ENCODE measurements at regions not wholly inside any gene's neighbourhood (a gene's known extent, or its start where the extent isn't known, plus 50 kb on each side); places are given as distances from the start of the nearest gene placed in this dataset.

DNA sequence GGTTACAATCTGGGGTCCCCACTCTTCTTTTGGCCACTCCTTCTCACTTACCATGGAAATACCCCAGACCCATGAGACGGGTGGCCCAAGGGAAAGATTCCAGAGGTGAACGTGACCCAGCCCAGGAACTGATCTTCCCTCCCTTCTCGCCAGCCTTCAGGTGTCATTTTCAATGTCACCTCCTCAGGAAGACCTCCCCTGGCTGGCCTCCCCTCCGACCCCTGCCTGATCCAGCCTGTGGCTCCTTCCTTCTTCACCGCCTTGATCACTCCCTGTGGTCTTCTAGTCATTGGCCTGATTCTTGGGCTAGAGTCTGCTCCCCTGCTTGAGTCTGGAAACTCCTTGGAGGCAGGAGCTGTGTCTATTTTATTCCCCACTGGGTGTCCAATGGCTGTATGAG lies 146.1 kb downstream of the SMAD6 start:
- no peak for DNase-seq (ENCODE audit: low read depth in 3 of 3, low spot score in 2 of 3)

DNA sequence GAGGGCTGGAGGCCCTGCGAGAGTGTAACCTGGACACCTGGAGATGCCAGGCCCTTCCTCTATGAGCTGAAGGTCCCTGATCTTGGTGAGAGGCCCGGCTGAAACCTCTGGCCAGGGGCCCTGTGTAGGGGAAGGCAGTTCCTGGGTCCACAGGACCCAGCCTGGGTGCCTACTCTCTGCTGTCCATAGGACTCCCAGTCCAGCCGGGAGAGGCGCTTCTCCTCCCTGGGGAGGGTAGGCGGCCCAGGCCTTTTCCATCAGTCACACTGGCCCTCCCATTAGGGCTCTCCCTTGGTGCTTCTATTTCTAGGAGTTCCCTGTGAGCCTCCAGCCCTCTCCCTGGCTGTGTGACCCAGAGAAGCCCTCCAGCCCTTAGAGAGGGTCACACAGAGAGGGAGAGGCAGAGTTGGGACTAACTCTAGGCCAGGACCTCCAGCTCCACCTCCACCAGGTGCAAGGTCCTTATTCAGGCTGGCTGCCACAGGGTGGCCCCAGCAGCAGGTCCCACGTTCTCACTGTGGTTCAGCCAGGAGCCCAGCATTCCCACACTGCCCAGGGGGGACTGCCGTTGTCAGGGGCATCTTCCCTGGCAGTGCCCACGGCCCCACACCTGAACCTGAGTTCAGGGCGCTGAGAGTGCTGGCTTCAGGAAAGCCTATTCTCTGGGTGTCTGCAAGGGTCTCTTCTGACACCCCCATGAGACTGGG lies 146.8 kb downstream of the SMAD6 start:
- DNase-seq (ENCODE audit: low read depth in 3 of 3, low spot score in 2 of 3) = no peak

DNA sequence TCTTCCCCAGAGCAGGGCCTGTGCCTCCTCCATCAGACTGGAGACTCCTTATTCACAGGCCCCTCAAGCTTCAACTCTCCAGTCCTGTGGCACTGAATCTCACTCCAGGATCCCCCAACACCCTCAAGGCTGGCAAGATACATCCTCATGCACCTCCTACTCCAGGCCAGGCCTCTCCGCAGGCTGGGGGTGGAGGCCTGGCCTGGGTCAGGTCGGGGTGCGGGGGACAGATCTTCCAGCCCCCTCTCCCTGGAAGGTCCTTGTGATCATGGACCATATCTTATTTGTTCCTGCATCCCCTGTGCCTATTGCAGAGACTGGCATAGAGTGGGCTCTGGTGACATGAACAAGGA lies 147.3 kb downstream of the SMAD6 start:
- DNase-seq (ENCODE audit: low read depth in 3 of 3, low spot score in 2 of 3) = no peak

GRCh38 chr15:66849746-66850077 lies 147.7 kb downstream of the SMAD6 start:
- DNase-seq (ENCODE audit: low read depth in 3 of 3, low spot score in 2 of 3) = no peak

DNA sequence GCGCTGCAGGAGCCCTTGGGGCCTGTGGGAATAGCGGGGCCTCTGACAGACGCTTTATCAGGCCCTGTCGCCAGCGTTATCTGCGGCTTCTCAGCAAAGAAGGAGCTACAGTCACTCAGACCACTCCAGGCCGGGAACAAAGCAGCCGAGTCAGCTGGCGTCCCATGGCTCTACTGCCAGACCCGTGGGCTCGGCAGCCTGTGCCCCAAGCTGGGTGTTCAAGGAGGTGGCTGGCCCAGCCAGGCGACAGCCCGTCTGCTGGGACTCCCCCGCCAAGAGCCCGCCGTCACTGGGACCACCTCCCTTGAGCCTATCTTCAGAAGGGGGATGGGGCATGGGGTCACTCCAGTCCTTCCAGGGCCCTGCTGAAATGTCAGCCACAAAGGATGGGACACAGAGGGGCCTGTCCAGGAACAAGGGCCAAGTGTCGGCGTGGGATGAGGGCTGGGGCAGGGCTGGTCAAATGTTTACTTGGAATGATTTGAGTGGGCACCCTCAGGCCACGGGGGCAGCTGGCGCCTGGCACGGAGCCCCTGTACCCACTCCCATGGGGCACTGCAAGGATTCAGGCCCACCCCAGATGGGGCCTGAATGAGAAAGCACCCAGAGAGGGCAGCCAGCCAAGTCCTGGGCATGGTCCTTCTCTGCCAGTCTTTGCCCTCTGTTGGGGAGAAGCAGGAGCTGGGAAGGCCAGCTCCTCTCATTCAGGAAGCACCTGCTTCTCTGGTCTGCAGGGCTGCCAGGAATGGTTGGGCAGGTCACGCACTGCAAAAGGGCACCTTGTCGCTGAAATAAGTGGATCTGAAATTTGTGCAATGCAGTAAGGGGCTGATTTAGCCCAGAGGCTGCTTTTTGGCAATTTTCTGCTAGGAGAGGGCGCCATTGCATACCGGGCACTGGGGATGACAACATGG lies 148.3 kb downstream of the SMAD6 start:
- no peak for DNase-seq (ENCODE audit: low read depth in 3 of 3, low spot score in 2 of 3)

DNA sequence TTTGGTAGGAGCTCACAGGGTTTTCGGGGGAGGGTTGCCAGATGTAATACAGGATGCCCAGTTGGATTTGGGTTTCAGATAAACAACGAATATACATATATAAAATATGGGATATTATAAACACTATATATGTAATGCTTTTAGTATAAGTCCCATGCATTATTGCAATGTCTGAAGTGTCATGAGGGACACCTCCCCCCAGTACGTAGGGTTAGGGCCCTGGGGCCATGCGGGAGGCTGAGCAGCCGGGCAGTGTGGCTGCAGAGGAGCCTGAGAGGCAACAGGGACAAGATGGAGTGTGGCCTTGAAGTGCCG lies 148.9 kb downstream of the SMAD6 start:
- DNase-seq (ENCODE audit: low read depth in 3 of 3, low spot score in 2 of 3) = no peak

DNA sequence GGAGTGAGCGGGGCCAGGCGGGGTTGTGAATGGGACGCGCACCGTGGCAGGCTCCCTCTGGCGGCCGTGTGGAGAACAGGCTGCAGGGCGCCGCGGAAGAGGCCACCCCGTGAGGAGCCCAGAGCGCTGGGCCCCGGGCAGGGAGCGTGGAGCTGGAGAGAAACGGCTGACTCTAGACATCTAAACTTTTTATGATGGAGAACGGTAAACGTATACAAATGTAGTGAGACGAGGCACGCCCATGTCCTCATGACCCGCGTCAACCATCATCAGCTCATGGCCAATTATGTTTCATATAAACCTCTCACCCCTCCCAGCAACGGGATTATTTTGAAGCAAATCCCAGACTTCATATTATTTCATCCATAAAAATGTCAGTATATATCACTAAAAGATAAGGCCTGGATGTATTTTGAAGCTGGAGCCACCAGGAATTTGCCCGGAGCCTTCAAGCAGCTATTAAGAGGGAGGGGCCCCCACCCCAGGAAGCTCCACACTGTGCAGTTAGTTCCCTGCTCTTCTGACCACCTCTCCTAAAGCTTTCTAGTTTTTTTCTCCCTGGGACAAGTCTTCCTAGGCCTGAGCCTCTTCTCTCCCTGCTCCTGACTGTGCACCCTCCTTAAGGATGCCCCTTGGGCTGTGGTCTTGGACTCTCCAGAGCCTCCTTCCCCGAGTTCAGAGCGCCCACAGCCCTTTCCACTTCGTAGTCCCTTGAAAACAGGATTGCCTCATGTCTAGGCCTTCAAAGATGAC lies 149.5 kb downstream of the SMAD6 start:
- no peak for DNase-seq (ENCODE audit: low read depth in 3 of 3, low spot score in 2 of 3)

DNA sequence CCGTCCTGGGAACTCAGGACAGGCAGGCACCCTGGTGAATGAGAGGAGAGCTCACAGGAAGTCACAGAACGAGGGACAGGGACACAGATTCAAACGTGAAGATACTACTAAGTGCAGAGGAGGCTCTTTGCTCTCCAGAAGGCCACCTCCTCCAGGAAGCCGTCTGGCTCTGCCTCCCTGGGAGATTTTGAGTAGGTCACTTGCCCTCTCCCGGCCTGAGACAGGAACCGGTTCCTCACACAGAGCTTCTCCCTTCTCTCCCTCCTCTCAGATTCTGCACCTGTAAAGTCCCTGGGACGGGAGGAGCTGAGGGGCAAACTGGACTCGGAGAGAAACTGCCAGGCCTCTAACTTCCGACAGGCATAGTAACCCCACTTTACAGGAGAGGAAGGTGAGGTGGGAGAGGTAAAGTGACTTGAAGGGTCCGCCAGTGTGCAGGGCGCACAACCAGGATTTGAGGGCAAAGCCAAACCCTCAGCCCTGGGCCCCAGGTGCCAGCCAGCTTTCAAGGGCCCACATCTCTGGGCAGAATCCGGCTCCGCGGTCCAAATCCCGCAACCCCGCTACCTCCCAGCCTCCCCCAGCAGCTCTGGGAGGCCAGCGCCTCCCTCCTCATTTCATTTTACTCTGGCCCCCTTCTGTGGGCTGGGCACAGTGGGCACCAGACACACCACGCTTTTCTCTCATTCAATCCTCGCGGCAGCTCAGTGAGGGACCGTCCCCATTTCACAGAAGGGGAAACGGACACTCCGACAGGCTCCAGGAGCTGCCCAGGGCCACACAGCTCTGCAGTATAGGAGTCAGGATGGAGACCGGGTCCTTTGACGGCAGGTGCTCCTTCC lies 150.2 kb downstream of the SMAD6 start:
- DNase-seq (ENCODE audit: low read depth in 3 of 3, low spot score in 2 of 3) = no peak

DNA sequence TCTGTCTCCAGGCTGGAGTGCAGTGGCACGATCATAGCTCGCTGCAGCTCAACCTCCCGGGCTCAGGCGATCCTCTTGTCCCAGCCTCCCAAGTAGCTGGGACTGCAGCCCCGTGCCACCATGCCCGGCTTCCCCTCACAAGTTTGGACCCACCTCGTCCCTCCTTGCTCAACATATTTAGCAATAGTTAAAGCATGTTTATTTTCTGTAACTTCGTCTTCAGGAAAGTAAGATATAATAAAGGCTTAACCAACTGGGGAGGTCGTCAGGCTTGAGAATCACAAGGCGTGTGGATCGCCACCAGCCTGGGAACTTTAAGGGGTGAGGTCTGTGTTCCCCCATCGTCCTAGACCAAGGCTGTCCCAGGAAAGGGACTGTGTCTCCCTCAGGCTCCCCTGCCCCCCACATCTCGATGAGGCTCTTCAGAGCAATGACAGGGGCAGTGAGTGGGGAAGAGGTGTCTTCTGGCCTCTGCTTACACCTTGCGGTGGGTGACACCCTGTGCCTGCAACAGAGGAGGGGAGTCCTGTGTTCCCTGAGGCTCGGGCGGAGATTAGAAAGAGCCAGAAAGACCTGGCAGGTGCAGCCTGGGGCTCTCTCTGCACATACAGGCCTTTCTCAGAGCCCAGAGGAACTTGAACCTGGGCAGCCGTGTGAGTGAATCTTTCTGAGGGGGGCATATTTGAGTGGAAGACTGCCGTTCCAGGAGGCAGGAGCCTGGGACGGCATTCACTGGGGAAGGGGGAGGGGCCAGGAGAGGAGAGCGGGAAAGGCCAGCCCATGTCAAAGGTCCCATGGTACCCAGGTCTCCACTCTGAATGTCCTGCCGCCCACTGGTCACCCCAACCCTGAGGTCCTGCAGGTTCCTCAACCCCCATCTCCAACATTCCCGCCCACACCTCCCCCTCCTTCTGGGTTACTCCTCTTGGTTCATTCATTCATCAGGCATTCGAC lies 152.3 kb downstream of the SMAD6 start:
- DNase-seq (ENCODE audit: low read depth in 3 of 3, low spot score in 2 of 3) = no peak

- no peak for DNase-seq (ENCODE audit: low read depth in 3 of 3, low spot score in 2 of 3)
Measured at GRCh38 chr15:66855041-66855440, 153.0 kb downstream of the SMAD6 start.

DNA sequence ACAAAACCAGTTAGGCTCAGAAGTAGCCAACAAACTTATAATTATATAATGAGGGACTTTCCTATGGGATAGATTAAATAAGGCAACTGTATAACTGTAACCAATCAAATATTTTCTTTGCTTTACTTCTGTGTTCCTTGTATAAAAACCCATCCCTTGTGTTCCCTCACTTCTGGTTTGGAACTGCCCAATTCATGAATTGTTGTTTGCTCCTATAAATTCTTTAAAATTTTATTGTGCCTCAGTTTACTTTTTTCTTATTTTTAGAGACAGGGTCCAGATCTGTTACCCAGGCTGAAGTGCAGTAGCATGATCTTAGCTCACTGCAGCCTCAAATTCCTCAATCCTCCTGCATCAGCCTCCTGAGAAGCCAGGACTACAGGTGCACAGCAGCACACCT lies 155.7 kb downstream of the SMAD6 start:
- DNase-seq (ENCODE audit: low read depth in 3 of 3, low spot score in 2 of 3) = no peak

DNA sequence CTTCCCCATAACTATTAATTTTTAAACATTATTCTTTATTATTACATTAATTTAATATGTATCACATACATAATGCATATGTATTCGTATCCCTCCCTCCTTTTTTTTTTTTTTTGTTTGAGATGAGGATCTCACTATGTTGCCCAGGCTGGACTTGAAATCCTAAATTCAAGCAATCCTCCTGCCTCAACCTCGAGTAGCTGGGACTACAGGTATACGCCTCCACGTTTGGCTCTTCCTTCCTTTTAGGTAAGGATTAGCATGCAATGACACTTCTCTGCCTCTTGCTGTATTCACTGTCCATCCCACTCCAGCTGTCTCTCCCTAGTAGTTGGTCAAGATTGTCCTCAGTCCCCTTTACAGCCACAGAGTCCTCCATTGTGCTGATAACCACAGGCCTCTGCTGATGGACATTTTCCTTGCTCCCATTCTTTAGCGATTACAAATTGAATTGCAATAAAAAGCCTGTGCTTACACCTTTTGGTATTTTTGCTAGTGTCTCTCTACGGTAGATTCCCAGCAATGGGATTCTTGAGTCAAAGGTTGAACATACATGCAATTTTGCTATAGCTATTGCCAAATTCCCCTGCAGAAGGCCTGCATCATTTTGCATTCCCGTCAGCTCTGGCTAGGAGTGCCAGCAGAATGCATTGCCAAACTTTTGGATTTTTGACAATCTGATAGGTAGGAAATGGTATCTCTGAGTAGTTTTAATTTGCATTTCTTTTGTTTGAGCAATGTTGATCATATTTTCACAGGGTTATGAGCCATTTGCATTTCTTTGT lies 156.6 kb downstream of the SMAD6 start:
- DNase-seq (ENCODE audit: low read depth in 3 of 3, low spot score in 2 of 3) = no peak

- no peak for DNase-seq (ENCODE audit: low read depth in 3 of 3, low spot score in 2 of 3)
Measured at GRCh38 chr15:66859688-66860253, 157.7 kb downstream of the SMAD6 start.

- DNase-seq (ENCODE audit: low read depth in 3 of 3, low spot score in 2 of 3) = no peak
Measured at GRCh38 chr15:66860844-66861243, 158.8 kb downstream of the SMAD6 start.

DNA sequence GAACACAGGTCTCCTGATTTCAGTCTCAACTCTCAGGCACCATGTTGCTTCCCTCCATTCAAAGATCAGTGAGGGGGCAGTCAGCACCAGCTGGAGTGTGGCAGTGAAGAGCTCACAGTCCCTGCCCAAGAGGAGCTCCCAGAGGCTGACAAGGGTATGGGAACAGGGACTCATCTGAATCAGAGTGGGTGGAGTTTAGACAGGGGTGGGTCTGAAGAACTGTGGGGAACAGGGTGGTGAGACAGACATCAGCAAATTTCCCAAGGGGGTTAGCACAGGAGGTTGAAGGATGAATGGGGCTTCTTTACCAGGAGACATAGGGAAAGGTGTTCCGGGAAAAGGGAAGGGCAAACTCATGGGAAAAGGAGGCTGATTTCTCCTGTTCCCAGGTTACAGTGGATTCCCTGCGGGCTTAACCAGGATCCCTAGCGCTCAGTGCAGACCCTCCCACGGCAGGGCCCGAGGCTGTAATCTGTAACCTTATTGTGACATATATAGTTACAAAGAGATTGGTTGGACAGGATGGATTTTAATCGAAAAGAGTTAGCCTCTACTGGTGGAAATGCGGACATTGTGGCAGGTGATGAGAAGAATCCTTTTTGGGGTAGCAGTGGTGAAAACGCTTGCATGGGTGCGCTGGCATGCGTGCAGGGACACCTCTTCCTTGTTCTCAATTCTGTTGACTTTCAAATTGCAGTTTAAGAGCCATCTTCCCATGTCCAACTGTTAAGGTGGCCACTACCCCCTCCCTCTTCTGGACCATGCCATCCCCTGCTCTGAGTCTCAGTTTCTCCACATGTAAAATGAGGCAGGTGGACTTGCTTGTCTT lies 160.3 kb downstream of the SMAD6 start:
- DNase-seq (ENCODE audit: low read depth in 3 of 3, low spot score in 2 of 3) = no peak

DNA sequence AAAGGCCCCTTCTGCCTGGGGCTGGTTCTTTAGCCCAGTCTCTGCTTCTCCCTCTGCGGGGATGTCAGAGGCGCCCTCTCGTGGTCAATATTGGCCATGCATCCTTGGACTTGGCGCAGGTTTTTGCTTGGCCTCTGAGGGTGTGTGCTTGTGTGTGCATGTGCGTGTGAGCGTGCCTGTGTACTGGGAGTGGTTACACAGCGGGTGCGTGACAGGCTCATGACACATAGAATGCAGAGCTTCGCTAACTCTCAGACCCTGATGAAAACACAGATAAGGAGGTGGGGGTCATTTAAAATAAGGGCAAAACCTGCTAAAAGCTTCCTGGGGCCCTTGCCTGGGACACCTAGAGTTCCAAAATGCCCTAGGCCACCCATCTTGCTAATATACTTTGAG lies 160.9 kb downstream of the SMAD6 start:
- DNase-seq (ENCODE audit: low read depth in 3 of 3, low spot score in 2 of 3) = peak in 2 of 3 donors; percentile 62 to 69

DNA sequence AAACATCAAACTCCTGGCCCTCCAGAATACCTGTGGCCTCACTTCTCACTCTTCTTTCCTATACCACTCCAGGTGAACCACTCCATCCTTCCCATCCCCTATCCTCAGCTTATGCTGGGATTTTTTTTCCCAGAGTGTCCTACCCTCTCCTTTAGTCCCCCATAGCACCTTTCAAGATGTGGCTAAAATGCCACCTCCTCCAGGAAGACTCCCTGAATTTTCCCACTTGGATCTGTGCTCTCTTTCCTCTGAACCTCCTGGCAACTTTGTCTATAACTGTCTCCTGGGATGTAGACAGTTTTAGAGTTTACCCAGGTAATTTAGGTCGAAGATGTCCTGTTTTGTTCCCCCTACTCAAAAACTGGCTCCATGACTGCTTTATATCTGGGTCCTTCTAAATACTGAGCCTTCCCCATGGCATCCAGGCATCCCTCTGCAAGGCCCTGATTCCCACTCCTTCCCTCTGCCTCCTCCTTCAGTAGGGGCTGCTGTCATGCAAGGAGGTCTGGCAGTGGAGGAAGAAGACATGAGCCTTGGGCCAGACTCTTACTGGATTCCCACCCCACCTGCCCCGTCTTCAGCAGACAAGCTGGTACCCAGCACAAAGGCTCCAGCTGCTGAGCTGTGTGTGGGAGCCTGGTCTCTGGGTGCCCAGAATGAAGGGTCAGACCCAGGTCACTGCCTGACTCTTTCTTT lies 161.5 kb downstream of the SMAD6 start:
- no peak for DNase-seq (ENCODE audit: low read depth in 3 of 3, low spot score in 2 of 3)

All from right renal cortex interstitium (tissue), 3 donors.